ENCODE measurements at regions not wholly inside any gene's neighbourhood (a gene's known extent, or its start where the extent isn't known, plus 50 kb on each side); places are given as distances from the start of the nearest gene placed in this dataset.

- TF ChIP-seq CTCF (IDR thresholded peaks at IDR 0.05) (no peak), POLR2A (IDR thresholded peaks at IDR 0.05) (no peak)
Measured at GRCh38 chr19:28140201-28140600, 1072.8 kb downstream of the UQCRFS1 start.
